Hematopoietic multipotent progenitor cell treated with erythropoietin and hydrocortisone succinate and interleukin-3 and kit ligand, for 6 days (in vitro differentiated cells): ENCODE measurements at regions not wholly inside any gene's neighbourhood (a gene's known extent, or its start where the extent isn't known, plus 50 kb on each side); places are given as distances from the start of the nearest gene placed in this dataset.
"Not testable (repeated sequence)": the region's sequence is repeated elsewhere in the genome, so short reads cannot be mapped to it uniquely, and the experiment has no call there.

ENCODE experiments used
- DNase-seq: peaks from one replicate; pipeline ENCODE4 v3.0.0-alpha.2; 2015

GRCh38 chr20:63145156-63145555, 70.8 kb downstream of the YTHDF1 start:
- no peak for DNase-seq

- DNase-seq = no peak
These were observed 73.0 kb downstream of the YTHDF1 start for GRCh38 chr20:63142933-63143332.

- no peak for DNase-seq
These were observed 74.4 kb downstream of the YTHDF1 start for GRCh38 chr20:63141531-63141930.

GRCh38 chr20:63140514-63141433, 75.2 kb downstream of the YTHDF1 start:
- no peak for DNase-seq

GRCh38 chr20:63139837-63140236, 76.1 kb downstream of the YTHDF1 start:
- DNase-seq = no peak

GRCh38 chr20:63139356-63139755, 76.6 kb downstream of the YTHDF1 start:
- no peak for DNase-seq

- DNase-seq = no peak
These were observed 77.0 kb downstream of the YTHDF1 start for GRCh38 chr20:63138855-63139341.

GRCh38 chr20:63137851-63138415, 78.0 kb downstream of the YTHDF1 start:
- no peak for DNase-seq

- DNase-seq = no peak
These were observed 79.6 kb downstream of the YTHDF1 start for GRCh38 chr20:63136296-63136695.

GRCh38 chr20:63135411-63135810, 80.5 kb downstream of the YTHDF1 start:
- no peak for DNase-seq

- not testable (repeated sequence) for DNase-seq
These were observed 81.1 kb downstream of the YTHDF1 start for GRCh38 chr20:63134711-63135361.

GRCh38 chr20:63134201-63134612, 81.7 kb downstream of the YTHDF1 start:
- no peak for DNase-seq

GRCh38 chr20:63133481-63134091, 82.3 kb downstream of the YTHDF1 start:
- DNase-seq = no peak

- no peak for DNase-seq
These were observed 83.0 kb downstream of the YTHDF1 start for GRCh38 chr20:63132715-63133471.

GRCh38 chr20:63132131-63132714, 83.7 kb downstream of the YTHDF1 start:
- no peak for DNase-seq

GRCh38 chr20:63130658-63131577, 85.0 kb downstream of the YTHDF1 start:
- no peak for DNase-seq

GRCh38 chr20:63129991-63130657, 85.8 kb downstream of the YTHDF1 start:
- DNase-seq = no peak

- DNase-seq = no peak
These were observed 86.5 kb downstream of the YTHDF1 start for GRCh38 chr20:63129376-63129965.

- no peak for DNase-seq
These were observed 87.0 kb downstream of the YTHDF1 start for GRCh38 chr20:63128956-63129355.

GRCh38 chr20:63128367-63128766, 87.6 kb downstream of the YTHDF1 start:
- no peak for DNase-seq
